ENCODE measurements at regions not wholly inside any gene's neighbourhood (a gene's known extent, or its start where the extent isn't known, plus 50 kb on each side); places are given as distances from the start of the nearest gene placed in this dataset.

- TF ChIP-seq, protein P1, sequence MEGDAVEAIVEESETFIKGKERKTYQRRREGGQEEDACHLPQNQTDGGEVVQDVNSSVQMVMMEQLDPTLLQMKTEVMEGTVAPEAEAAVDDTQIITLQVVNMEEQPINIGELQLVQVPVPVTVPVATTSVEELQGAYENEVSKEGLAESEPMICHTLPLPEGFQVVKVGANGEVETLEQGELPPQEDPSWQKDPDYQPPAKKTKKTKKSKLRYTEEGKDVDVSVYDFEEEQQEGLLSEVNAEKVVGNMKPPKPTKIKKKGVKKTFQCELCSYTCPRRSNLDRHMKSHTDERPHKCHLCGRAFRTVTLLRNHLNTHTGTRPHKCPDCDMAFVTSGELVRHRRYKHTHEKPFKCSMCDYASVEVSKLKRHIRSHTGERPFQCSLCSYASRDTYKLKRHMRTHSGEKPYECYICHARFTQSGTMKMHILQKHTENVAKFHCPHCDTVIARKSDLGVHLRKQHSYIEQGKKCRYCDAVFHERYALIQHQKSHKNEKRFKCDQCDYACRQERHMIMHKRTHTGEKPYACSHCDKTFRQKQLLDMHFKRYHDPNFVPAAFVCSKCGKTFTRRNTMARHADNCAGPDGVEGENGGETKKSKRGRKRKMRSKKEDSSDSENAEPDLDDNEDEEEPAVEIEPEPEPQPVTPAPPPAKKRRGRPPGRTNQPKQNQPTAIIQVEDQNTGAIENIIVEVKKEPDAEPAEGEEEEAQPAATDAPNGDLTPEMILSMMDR (IDR thresholded peaks at IDR 0.05; ENCODE audit: poor library complexity, severe bottlenecking) = no peak
- TF ChIP-seq EZH2 (IDR thresholded peaks at IDR 0.05; ENCODE audit: borderline replicate concordance, insufficient read depth, low read length, poor library complexity, severe bottlenecking) = no peak
- no peak for TF ChIP-seq EP300 (conservative IDR thresholded peaks at IDR 0.05; ENCODE audit: poor library complexity, severe bottlenecking)
- TF ChIP-seq SMC3 (conservative IDR thresholded peaks at IDR 0.05; ENCODE audit: poor library complexity) = no peak
- no peak for TF ChIP-seq RAD21 (conservative IDR thresholded peaks at IDR 0.05)
Observed at GRCh38 chr3:177448987-177449359, 251.7 kb upstream of the TBL1XR1 start.

All from neural cell (in vitro differentiated cells).